ENCODE measurements at regions not wholly inside any gene's neighbourhood (a gene's known extent, or its start where the extent isn't known, plus 50 kb on each side); places are given as distances from the start of the nearest gene placed in this dataset.
"Not testable (repeated sequence)": the region's sequence is repeated elsewhere in the genome, so short reads cannot be mapped to it uniquely, and the experiment has no call there.

DNA sequence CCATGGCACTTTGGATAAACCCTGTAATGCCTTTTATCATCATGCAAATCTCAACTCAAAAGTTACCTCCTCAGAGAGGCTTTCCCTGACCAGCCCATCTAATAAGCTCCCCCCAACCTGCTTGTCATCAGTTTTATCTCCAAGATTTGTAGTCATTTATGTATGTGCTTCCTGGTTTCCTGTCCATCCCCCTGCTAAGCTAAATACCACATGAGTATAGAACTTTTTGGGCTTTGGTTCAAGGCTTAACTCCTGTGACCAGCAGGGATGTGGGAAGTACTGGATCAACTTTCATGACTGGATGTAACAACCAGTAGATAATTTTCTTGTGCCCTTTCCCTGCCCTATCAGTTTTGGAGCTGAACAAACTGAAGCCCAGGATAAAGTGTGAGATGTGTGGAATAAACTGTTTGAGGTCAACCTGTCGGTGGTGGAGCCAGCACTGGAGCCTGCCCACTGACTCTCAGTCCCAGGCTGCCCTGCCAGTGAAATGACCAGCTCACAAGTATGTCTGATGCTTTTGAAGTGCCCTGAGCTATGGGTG is 148.6 kb downstream of the CYP26A1 start:
- no peak for DNase-seq

DNA sequence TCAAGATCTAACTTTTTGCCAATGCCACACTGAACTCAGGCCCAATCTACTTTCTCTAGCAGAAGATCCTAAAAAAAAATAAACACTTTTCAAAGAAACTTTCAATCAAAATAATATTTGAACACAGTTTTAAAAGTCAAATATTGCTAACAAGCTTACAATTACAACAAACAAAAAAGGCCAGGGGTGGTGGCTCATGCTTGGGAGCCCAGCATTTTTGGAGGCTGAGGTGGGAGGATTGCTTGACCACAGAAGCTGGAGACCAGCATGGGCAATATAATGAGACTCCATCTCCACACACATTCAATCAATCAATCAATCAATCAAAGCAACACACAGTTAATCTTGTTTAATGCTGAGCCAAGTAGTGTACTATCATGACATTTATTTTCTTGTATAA is 149.2 kb downstream of the CYP26A1 start:
- no peak for DNase-seq

DNA sequence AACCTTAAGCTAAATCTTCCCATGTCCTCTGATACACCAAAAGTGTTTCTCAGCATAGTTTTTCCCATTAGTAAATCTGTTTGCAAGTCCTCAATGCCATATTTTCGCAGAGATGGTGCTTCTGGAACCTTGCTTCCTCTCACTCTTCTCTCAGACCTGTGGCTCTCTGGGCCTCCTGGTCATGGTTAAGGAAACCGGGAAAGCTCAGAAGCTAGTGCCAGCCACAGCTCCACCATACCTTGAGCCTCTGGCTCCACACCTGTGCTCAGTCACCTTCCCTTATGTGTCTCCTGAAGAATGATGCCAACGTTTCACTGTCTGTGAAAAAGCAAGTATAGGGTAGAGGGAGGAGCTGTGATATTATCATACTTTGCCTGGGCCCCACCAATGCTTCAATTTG is 149.6 kb downstream of the CYP26A1 start:
- DNase-seq: no peak

DNA sequence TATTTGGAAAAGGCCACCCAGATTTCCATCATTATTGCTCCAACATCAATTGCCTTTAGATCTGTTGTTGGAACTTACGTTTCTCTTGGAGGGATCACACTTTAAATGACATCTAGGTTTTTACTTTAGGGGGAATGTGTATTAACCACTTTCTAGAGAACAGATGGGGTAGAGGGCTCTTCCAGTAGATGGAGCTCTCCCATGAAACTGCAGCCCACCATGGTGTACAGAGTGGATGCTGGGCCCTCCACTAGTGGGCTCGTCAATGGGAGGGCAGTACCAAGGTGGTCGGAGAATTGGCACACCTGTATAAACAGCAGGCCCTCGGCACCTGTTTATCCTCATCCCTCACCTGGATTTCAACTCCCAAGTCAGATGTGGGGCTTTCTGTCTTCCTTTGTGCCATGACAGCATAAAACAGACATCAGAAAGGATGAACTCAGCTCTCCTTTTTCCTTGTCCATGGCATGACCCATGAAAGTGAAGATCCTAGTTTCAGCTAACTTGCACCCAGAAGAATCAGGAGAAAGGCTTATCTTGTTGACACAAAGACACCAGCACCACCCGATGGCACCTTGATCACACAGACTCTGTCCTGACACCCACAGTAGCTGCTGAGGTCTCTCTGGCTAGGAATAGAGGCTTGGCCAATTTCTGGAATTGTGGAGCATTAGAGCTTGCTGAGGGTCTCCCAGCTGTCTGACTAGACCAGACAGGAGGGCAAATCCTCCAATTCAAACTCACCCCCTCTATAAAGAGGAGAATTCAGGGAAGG is 150.5 kb downstream of the CYP26A1 start:
- DNase-seq: no peak

DNA sequence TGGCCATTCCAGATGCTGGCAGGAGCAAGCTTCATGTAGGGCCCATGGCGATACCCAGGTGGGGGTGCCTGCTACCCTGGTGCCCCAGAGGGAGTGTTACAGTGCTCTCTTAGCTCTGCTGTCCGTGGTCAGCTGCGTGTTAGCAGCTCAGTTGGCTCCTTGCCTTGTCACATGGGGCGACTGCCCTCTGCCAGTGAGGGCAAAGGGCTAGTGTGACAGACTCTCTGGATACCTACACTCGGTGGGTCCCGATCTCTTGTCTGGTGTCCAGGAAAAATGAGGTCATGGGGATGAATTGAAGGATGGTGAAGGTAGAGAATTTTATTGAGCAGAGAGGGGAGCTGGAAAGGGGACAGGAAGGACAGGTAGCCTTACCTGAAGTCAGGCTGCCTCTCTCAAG is 152.2 kb downstream of the CYP26A1 start:
- no peak for DNase-seq

DNA sequence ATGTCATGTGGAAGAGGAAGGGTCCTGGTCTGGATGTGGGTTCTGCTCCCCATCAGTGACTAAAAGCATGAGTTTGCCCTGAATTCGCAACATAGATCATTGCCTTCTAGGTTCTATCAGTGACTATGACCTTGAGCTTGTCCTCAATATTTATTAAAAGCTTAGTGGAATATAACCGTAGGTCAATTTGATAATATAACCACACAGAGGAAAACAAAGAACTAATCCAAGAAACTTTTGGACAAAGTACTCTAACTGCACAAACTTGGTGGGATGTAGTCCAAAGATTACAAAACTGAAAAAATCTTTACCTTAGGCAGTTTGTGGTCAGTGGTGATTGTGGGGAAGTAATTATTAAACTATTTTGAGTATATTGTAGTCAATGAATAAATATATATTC is 152.9 kb downstream of the CYP26A1 start:
- DNase-seq: no peak

DNA sequence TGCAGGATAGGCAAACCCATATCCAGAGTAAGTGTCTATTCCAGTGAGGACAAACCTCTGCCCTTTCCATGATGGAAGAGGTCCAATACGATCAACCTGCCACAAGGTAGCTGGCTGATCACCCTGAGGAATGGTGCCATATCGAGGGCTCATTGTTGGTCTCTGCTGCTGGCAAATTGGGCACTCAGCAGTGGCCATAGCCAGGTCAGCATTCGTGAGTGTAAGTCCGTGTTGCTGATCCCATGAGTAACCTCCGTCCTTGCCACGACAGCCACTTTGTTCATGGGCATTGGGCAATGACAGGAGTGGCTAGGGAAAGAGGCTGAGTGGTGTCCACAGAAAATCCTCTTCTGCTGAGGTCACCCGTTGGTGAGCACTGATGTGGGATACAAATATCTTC is 156.9 kb downstream of the CYP26A1 start:
- DNase-seq: not testable (repeated sequence)

DNA sequence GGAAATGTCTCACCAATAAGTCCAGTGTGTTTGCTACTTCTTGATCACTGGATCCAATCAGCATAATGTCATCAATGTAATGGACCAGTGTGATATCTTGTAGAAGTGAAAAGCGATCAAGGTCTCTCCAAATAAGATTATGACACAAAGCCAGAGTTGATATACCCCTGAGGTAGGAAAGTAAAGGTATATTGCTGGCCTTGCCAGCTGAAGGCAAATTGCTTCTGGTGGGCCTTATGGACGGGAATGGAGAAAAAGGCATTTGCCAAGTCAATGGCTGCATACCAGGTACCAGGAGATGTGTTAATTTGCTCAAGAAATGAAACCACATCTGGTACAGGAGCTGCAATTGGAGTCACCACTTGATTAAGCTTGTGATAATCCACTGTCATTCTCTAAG is 158.5 kb downstream of the CYP26A1 start:
- DNase-seq: not testable (repeated sequence)

DNA sequence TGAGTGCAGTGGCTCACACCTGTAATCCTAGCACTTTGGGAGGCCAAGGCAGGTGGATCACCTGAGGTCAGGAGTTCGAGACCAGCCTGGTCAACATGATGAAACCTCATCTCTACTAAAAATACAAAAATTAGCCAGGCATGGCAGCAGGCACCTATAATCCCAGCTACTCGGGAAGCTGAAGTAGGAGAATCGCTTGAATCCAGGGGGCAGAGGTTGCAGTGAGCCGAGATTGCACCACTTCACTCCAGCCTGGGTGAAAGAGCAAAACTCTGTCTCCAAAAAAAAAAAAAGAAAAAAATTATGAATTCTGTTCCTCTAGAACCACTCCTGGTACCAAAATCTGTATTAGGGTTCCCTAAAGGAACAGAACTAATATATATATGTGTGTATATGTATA is 161.2 kb downstream of the CYP26A1 start:
- not testable (repeated sequence) for DNase-seq

DNA sequence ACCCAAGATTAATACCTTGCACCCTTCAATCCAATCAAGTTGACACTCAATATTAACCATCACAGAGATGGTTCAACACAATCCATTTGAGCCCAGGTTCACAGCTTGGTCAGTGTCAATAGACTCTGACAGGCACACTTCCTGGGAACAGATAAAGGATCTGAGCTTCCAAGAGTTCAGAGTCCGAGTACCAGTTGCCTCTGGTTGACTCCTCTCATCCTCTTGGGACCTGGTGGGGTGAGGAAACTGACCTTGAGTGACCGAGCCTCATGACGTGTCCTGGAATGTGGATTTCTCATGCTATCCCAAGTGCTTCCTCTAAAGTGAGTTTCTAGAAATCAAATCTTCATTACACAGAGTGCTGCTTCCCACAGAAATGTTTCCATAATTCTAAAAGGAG is 162.0 kb downstream of the CYP26A1 start:
- DNase-seq: no peak

DNA sequence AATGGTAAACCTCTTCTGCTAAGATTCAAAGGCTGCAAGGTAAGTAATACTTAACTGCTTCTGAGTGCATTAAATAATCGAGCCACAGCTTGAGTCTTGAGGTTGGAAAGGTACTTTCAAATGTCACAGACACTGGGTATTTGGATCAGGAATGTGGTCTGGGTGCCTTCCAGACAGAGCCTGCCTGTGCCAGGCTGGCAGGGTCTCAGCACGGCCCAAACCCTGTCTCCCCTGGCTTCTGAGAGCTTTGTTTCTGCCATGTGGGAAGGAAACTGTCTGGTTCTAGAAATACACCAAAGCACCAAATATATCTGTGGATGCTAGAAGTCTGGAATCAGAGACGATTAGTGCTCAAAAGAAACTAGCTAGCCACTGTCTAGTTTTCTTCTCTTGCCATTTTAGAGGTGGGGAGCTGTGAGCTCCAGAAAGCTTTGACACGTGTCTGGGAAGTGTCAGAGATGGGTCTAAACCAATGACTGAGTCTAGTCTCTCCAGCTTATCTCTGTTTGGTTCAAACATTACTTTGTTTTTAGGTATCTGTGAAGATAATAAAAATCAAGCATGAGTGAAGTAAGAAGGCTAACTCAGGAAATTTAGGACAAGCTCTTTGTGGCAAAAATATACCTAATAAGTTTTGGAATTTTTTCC is 162.8 kb downstream of the CYP26A1 start:
- DNase-seq: no peak

DNA sequence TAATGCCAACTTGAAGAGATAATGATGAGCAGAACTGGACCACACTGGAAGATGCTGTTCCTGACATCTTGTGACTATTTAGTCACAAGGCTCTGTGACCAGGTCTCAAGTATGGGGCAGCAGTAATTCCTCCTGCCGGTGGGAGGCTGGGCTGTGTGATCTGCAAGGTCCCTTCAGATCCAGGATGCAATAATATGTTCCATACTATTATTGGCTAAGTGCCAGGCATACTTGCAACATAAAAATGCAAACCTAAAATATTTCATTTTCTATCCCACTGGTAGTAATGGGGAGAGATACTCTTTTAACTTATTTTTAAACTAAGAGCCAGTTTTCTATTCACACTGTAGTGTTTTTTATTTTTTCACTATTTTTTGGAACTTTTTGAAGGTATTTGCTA is 171.5 kb downstream of the CYP26A1 start:
- no peak for DNase-seq

DNA sequence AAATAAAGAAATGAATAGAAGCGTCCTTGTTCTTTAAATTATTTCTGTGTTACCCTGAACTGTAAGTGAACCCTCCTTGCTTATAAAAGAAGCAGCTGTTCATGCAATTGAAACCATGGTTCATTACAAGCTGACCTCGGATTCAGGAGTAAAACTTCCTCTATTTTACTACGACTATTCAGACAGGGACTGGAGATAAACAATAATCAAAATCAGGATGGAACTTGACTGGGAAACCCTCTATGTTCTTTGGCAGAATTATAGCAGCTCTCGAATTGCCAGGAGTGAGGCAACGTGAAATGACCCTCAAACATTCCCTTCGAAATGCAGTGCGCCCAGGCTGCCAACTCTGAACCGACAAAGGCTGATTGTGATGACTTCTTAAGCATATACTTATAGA is 172.1 kb downstream of the CYP26A1 start:
- DNase-seq: no peak

DNA sequence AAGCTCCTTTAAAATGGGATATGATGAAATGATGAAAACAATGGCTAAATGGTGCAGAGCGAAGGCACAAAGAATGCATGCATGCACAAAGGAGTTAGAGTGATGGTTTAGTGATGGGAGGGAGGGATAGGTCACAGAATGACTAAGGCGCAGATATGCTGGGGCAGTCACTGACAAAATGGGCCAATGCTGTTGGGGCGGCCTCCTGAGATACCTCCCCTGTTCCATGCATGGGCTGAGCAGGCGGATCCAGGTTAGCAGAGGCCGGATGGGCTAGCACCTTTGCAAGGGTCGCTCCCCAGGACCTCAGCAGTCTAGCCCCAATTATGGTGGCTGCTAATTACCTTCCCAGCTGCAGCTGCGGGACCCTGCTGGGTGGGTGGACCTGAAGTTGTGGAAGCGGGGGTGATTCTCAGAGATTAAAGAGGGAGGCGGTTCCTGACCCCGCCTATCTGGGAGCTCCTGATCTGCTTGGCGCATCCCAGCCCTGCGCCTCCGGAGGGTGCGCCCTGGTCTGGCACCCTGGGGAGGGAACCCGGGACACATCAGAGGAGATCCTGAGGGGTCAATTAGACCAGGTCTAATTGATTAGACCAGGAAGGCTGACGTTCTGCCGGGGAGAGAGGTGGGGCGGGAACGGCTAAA is 175.0 kb downstream of the CYP26A1 start:
- no peak for DNase-seq

DNA sequence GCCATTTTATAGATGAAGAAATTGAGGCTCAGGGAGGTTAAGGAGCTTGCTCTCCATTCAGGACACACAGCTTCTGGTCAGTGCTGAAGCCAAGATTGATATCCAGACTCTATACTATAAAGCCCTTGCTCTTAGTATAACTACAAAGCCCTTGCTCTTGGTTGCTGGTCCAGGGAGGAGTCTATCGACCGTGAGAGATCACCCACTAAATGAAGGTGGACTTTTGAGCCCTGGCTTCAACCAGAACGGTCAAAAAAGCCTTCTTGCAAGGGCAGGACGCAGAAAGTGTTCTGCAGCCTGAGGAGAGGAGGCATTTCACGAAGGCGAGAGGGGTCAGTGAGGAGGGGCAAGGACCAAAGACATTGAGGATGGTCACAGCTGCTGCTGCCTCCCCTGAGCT is 176.3 kb downstream of the CYP26A1 start:
- no peak for DNase-seq

DNA sequence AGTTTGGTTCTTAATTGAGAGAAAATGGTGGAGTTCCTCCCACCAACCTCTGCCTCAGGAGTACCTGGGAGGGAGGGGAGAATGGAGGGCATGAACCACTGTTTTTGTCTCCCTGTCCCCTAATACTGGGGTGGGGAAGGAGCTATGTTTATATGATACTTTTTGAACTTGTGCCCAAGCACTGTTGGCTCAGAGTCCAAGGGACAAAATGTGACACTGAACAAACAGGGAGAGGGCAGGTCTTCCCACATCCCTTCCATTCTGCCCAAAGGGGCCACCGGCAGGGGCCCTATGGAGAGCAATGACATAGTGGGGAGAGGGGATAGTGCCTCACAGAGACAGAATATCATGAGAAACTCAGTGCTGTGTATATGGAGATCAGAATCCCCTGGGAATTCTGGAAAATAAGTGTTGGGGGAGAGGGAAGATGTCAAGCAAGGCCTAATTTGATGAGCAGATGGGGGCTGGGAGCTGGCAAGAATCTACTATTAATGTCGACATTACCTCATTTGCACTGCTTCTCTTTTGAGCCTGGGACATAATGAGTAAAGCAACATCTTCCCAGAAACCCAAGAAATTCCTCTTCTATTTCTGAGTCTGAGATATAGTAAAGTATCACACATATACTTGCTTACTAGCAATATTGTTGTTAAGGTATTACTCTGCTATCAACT is 180.6 kb downstream of the CYP26A1 start:
- no peak for DNase-seq

DNA sequence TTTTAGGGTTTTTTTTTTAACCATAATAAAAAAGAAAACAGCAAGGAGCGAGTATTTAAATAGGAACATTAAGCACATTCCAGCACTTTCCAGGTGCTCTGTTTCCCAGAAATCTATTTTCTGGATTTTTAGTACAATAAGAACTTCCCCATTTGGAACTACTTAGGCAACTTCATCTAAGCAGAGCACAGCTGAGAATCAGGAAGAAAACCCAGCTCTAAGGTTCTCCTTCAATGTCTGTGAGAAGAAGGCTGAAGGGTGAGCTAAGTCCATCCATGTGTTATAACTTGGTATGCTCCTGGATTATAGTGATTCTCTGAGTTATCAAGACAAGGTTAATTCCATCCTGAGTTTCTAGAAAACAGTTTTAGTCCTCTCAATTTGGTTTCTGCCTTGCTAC is 181.9 kb downstream of the CYP26A1 start:
- no peak for DNase-seq

All from activated CD4-positive, alpha-beta T cell treated with anti-CD3 and anti-CD28 coated beads, Interleukin-10, Interleukin-2, amounts not matched to agents 100 ng/mL and 50 ng/mL, durations not matched to agents 16 hours and 8 hours (primary cell).